GM23338 (cell line): ENCODE measurements at regions not wholly inside any gene's neighbourhood (a gene's known extent, or its start where the extent isn't known, plus 50 kb on each side); places are given as distances from the start of the nearest gene placed in this dataset.

Experiments
- ATAC-seq: fragments of 200-7000 bp; cut with Tn5 transposase; 3 replicates; pipeline ENCODE4 v1.9.1; 2020
- DNase-seq: peaks from one replicate; pipeline ENCODE4 v3.0.0-alpha.2; 2015; ENCODE audit warnings: low spot score
- H2AFZ ChIP-seq: fragments of 200-600 bp; sonication (generic); 2 replicates; pipeline ENCODE4 v1.8.0; 2016; ENCODE audit warnings: antibody characterized with exemption, mild to moderate bottlenecking, moderate library complexity
- H3F3A ChIP-seq: fragments of 200-600 bp; sonication (generic); replicated peaks from 2 replicates; pipeline ENCODE4 v1.8.0; 2017; ENCODE audit warnings: antibody characterized with exemption, mixed run types, low read depth
- H3K27ac ChIP-seq: fragments of 200-600 bp; sonication (generic); 2 replicates; pipeline ENCODE4 v1.6.1; 2016; ENCODE audit warnings: low read depth
- H3K27me3 ChIP-seq: fragments of 200-600 bp; sonication (generic); 2 replicates; pipeline ENCODE4 v1.8.0; 2016; ENCODE audit warnings: mild to moderate bottlenecking, mixed run types, moderate library complexity; ENCODE audit not compliant: insufficient read depth
- H3K36me3 ChIP-seq: fragments of 200-600 bp; sonication (generic); 2 replicates; pipeline ENCODE4 v1.8.0; 2016; ENCODE audit warnings: mild to moderate bottlenecking; ENCODE audit not compliant: insufficient read depth
- H3K4me1 ChIP-seq: fragments of 200-600 bp; sonication (generic); 2 replicates; pipeline ENCODE4 v1.8.0; 2016; ENCODE audit warnings: mild to moderate bottlenecking, moderate library complexity; ENCODE audit not compliant: insufficient read depth
- H3K4me2 ChIP-seq: fragments of 200-600 bp; sonication (generic); 2 replicates; pipeline ENCODE4 v1.7.1; 2017; ENCODE audit warnings: mixed run types
- H3K4me3 ChIP-seq: fragments of 200-600 bp; sonication (generic); 2 replicates; pipeline ENCODE4 v1.6.1; 2016; ENCODE audit warnings: mixed run types
- H3K79me2 ChIP-seq: fragments of 200-600 bp; sonication (generic); replicated peaks from 2 replicates; pipeline ENCODE4 v1.8.0; 2017; ENCODE audit warnings: mild to moderate bottlenecking; ENCODE audit not compliant: insufficient read depth
- H3K9me2 ChIP-seq: fragments of 200-600 bp; sonication (generic); 2 replicates; pipeline ENCODE4 v1.8.0; 2017; ENCODE audit not compliant: insufficient read depth
- H4K20me1 ChIP-seq: fragments of 200-600 bp; sonication (generic); replicated peaks from 2 replicates; pipeline ENCODE4 v1.8.0; 2017; ENCODE audit warnings: mild to moderate bottlenecking; ENCODE audit not compliant: insufficient read depth
- H3K27ac Mint-ChIP-seq: 2 replicates; pipeline ENCODE4 v1.8.0; 2020; ENCODE audit warnings: inconsistent platforms, mild to moderate bottlenecking, moderate library complexity, mixed read lengths
- H3K27me3 Mint-ChIP-seq: 3 replicates; pipeline ENCODE4 v1.8.0; 2022; ENCODE audit warnings: low read depth, mild to moderate bottlenecking, moderate library complexity, mixed read lengths, inconsistent platforms; ENCODE audit not compliant: insufficient read depth, poor library complexity
- H3K36me3 Mint-ChIP-seq: 3 replicates; pipeline ENCODE4 v1.8.0; 2021; ENCODE audit warnings: low read depth, mild to moderate bottlenecking, inconsistent platforms, moderate library complexity, mixed read lengths
- H3K4me1 Mint-ChIP-seq: 3 replicates; pipeline ENCODE4 v1.8.0; 2020; ENCODE audit warnings: mild to moderate bottlenecking, inconsistent platforms, mixed read lengths
- H3K4me3 Mint-ChIP-seq: 3 replicates; pipeline ENCODE4 v1.8.0; 2021; ENCODE audit warnings: moderate library complexity, mild to moderate bottlenecking, inconsistent platforms, mixed read lengths
- H3K9me3 Mint-ChIP-seq: 3 replicates; pipeline ENCODE4 v1.8.0; 2020; ENCODE audit warnings: moderate library complexity, mild to moderate bottlenecking, inconsistent platforms, mixed read lengths
- CREB1 ChIP-seq: fragments of 250-450 bp; sonication (Bioruptor Pico); IDR thresholded peaks from 2 replicates; pipeline ENCODE4 v1.5.0; 2020; ENCODE audit warnings: low read depth, mild to moderate bottlenecking, moderate library complexity
- CTCF ChIP-seq, 2 experiments: fragments of 200-600 bp in 1 of 2; sonication (generic) in 1 of 2; conservative IDR thresholded peaks; 2 replicates each; pipeline versions ENCODE4 v1.5.1 to v1.6.1; 2016 to 2017; ENCODE audit warnings: antibody characterized with exemption in 2 of 2, low read depth in 2 of 2, mild to moderate bottlenecking in 2 of 2, moderate library complexity in 1 of 2
- ETS1 ChIP-seq: IDR thresholded peaks from 2 replicates; pipeline ENCODE4 v1.6.1; 2016; ENCODE audit warnings: antibody characterized with exemption
- EZH2 ChIP-seq: fragments of 200-600 bp; sonication (generic); IDR thresholded peaks from one replicate; pipeline ENCODE4 v1.8.0; 2017; ENCODE audit warnings: antibody characterized with exemption, mild to moderate bottlenecking, low read depth; ENCODE audit not compliant: unreplicated experiment
- EZH2phosphoT487 ChIP-seq: fragments of 200-600 bp; sonication (generic); IDR thresholded peaks from one replicate; pipeline ENCODE4 v1.8.1; 2018; ENCODE audit warnings: antibody characterized with exemption; ENCODE audit not compliant: unreplicated experiment
- JUNB ChIP-seq: IDR thresholded peaks from one replicate; pipeline ENCODE4 v1.6.1; 2016; ENCODE audit warnings: antibody characterized with exemption; ENCODE audit not compliant: unreplicated experiment
- NANOG ChIP-seq: IDR thresholded peaks from 2 replicates; pipeline ENCODE4 v1.6.1; 2016; ENCODE audit warnings: antibody characterized with exemption, borderline replicate concordance
- POLR2AphosphoS5 ChIP-seq: IDR thresholded peaks from 2 replicates; pipeline ENCODE4 v1.6.1; 2016; ENCODE audit warnings: antibody characterized with exemption, low read depth
- STAT1 ChIP-seq: IDR thresholded peaks from one replicate; pipeline ENCODE4 v1.6.1; 2016; ENCODE audit warnings: antibody characterized with exemption; ENCODE audit not compliant: unreplicated experiment
- ZNF114 ChIP-seq: fragments of 250-450 bp; sonication (Bioruptor Pico); IDR thresholded peaks from 2 replicates; pipeline ENCODE4 v1.5.0; 2020; ENCODE audit warnings: mild to moderate bottlenecking, moderate library complexity
- ZNF331 ChIP-seq: fragments of 250-450 bp; sonication (Bioruptor Pico); IDR thresholded peaks from 2 replicates; pipeline ENCODE4 v1.5.0; 2020; ENCODE audit warnings: low read depth, mild to moderate bottlenecking, moderate library complexity
- ZNF462 ChIP-seq: fragments of 250-450 bp; sonication (Bioruptor Pico); IDR thresholded peaks from 2 replicates; pipeline ENCODE4 v1.5.0; 2020; ENCODE audit warnings: mild to moderate bottlenecking, moderate library complexity
- TF ChIP-seq, protein P1 (sequence below): IDR thresholded peaks from one replicate; pipeline ENCODE4 v1.6.1; 2018; ENCODE audit warnings: antibody characterized with exemption; ENCODE audit not compliant: unreplicated experiment

- Histone ChIP-seq H3K79me2 (no peaks in the 10 kb centered on the region), H2AFZ (no peak overlapping the region), H3K4me1 (no peaks in the 10 kb centered on the region), H3K4me3 (no peak overlapping the region), H3K4me2 (no peak overlapping the region), H3K27me3 (no peaks in the 10 kb centered on the region), H4K20me1 (no peaks in the 10 kb centered on the region), H3K36me3 (no peaks in the 10 kb centered on the region), H3F3A (no peaks in the 10 kb centered on the region), H3K9me2 (no peaks in the 10 kb centered on the region), H3K27ac (no peak overlapping the region)
- no peaks in the 10 kb centered on the region for H3K36me3 Mint-ChIP-seq
- H3K27me3 Mint-ChIP-seq: no peaks in the 10 kb centered on the region
- H3K4me1 Mint-ChIP-seq: no peaks in the 10 kb centered on the region; the same call in 2 of the 3 replicates
- no peak overlapping the region for H3K4me3 Mint-ChIP-seq
- ATAC-seq: no peak
- DNase-seq: no peak
- H3K27ac Mint-ChIP-seq: no peak overlapping the region
- H3K9me3 Mint-ChIP-seq: no peaks in the 10 kb centered on the region
- no peak for TF ChIP-seq EZH2
- no peak for TF ChIP-seq JUNB
- TF ChIP-seq POLR2AphosphoS5: no peak
- TF ChIP-seq ETS1: no peak
- TF ChIP-seq, protein P1, sequence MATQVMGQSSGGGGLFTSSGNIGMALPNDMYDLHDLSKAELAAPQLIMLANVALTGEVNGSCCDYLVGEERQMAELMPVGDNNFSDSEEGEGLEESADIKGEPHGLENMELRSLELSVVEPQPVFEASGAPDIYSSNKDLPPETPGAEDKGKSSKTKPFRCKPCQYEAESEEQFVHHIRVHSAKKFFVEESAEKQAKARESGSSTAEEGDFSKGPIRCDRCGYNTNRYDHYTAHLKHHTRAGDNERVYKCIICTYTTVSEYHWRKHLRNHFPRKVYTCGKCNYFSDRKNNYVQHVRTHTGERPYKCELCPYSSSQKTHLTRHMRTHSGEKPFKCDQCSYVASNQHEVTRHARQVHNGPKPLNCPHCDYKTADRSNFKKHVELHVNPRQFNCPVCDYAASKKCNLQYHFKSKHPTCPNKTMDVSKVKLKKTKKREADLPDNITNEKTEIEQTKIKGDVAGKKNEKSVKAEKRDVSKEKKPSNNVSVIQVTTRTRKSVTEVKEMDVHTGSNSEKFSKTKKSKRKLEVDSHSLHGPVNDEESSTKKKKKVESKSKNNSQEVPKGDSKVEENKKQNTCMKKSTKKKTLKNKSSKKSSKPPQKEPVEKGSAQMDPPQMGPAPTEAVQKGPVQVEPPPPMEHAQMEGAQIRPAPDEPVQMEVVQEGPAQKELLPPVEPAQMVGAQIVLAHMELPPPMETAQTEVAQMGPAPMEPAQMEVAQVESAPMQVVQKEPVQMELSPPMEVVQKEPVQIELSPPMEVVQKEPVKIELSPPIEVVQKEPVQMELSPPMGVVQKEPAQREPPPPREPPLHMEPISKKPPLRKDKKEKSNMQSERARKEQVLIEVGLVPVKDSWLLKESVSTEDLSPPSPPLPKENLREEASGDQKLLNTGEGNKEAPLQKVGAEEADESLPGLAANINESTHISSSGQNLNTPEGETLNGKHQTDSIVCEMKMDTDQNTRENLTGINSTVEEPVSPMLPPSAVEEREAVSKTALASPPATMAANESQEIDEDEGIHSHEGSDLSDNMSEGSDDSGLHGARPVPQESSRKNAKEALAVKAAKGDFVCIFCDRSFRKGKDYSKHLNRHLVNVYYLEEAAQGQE: no peak
- TF ChIP-seq ZNF114 (CRISPR knock-in tag): no peak
- TF ChIP-seq ZNF331 (CRISPR knock-in tag): no peak
- TF ChIP-seq CTCF (conservative IDR thresholded peaks at IDR 0.05; ENCODE audit: low read depth in 2 of 2): no peak
- no peak for TF ChIP-seq ZNF462 (CRISPR knock-in tag)
- TF ChIP-seq CREB1 (CRISPR knock-in tag): no peak
- no peak for TF ChIP-seq STAT1
- TF ChIP-seq EZH2phosphoT487: no peak
- TF ChIP-seq NANOG: no peak
These were observed 153.4 kb upstream of the UMPS start for GRCh38 chr3:124576565-124577493.
